HUES6 (cell line): ENCODE measurements at regions not wholly inside any gene's neighbourhood (a gene's known extent, or its start where the extent isn't known, plus 50 kb on each side); places are given as distances from the start of the nearest gene placed in this dataset.

Experiments used
- H3K27ac ChIP-seq: 2 replicates; pipeline ENCODE4 v1.7.0; 2013; ENCODE audit warnings: low read depth, mild to moderate bottlenecking, low read length, inconsistent platforms
- H3K27me3 ChIP-seq: 2 replicates; pipeline ENCODE4 v1.6.1; 2013; ENCODE audit warnings: low read length; ENCODE audit not compliant: control insufficient read depth, insufficient read depth
- H3K36me3 ChIP-seq: 2 replicates; pipeline ENCODE4 v1.6.1; 2013; ENCODE audit warnings: low read length; ENCODE audit not compliant: control insufficient read depth, insufficient read depth
- H3K4me1 ChIP-seq: 2 replicates; pipeline ENCODE4 v1.6.1; 2013; ENCODE audit warnings: low read length; ENCODE audit not compliant: control insufficient read depth, insufficient read depth
- H3K4me3 ChIP-seq: 2 replicates; pipeline ENCODE4 v1.5.1; 2013; ENCODE audit warnings: low read depth, low read length
- H3K9ac ChIP-seq: one replicate; pipeline ENCODE4 v1.6.1; 2013; ENCODE audit warnings: mild to moderate bottlenecking, low read length
- H3K9me3 ChIP-seq: 2 replicates; pipeline ENCODE4 v1.6.1; 2013; ENCODE audit warnings: low read depth, low read length; ENCODE audit not compliant: control insufficient read depth, insufficient read depth

- Histone ChIP-seq H3K4me1 (peaks cover 7% of the 10 kb centered on the region; the same call in 1 of the 2 replicates), H3K27ac (no peak overlapping the region)
Observed at GRCh38 chr4:84058201-84058600, 440.9 kb downstream of the NKX6-1 start.

DNA sequence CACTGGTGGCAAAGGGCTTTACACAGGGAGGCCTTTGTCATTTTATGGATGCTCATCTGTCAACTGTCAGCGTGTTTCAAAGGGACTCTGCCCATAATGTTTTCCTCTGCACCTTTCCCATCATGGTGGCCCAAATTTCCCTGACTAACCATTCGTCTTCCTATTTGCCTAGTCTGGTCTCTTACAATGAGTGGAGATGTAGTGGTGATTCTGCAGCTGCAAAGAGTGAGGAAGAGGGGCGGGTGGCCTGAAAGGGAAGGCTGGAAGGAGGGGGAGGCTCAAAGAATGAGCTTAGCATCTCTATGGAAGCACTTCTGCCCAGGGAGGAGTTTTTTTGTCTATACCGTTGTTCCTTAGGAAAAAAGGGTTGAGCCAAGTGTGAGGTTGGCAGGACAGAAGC lies 447.5 kb downstream of the NKX6-1 start:
- Histone ChIP-seq H3K9ac (no peak overlapping the region), H3K27me3 (no peaks in the 10 kb centered on the region), H3K4me1 (peaks cover 22% of the 10 kb centered on the region), H3K36me3 (no peaks in the 10 kb centered on the region), H3K27ac (no peak overlapping the region), H3K9me3 (no peaks in the 10 kb centered on the region), H3K4me3 (no peak overlapping the region)

More at GRCh38 chr4:84058201-84058600, 440.9 kb downstream of the NKX6-1 start:
- no peak overlapping the region for H3K4me3 ChIP-seq
- H3K27me3 ChIP-seq = no peaks in the 10 kb centered on the region
- no peak overlapping the region for H3K9ac ChIP-seq
- H3K9me3 ChIP-seq = no peaks in the 10 kb centered on the region
- no peaks in the 10 kb centered on the region for H3K36me3 ChIP-seq

DNA sequence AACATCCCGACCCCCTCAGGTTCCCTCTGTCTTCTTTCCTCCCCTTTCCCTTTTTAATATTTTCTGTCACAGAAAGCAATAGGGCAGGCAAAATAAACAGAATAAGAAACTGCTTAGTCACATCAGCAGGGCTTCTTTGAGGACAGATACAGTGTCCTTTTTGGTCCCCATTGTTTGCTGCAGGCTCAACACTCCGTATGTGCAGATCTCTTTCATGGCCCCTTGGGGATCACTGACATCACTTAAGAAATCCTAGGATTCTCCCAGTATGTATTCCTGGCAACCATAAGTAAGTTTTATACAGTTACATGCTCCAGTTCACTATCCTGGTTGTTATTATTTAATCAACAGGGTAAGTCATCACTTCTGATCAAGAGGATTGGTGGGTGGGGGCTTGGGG lies 448.0 kb downstream of the NKX6-1 start:
- no peaks in the 10 kb centered on the region for H3K27me3 ChIP-seq
- no peaks in the 10 kb centered on the region for H3K36me3 ChIP-seq
- peak overlapping the region; percentile 10; the same call in 1 of the 2 replicates for H3K27ac ChIP-seq
- H3K9ac ChIP-seq = no peak overlapping the region
- H3K4me3 ChIP-seq = no peak overlapping the region
- H3K4me1 ChIP-seq = peaks cover 22% of the 10 kb centered on the region
- H3K9me3 ChIP-seq = no peaks in the 10 kb centered on the region

- peak overlapping the region; percentile 16 for H3K9ac ChIP-seq
- H3K27me3 ChIP-seq = no peaks in the 10 kb centered on the region
- H3K27ac ChIP-seq = peak overlapping the region; percentile 10; the same call in 1 of the 2 replicates
- peaks cover 22% of the 10 kb centered on the region for H3K4me1 ChIP-seq
- no peaks in the 10 kb centered on the region for H3K36me3 ChIP-seq
- H3K4me3 ChIP-seq = no peak overlapping the region
- H3K9me3 ChIP-seq = no peaks in the 10 kb centered on the region
Observed at GRCh38 chr4:84050015-84050414, 449.1 kb downstream of the NKX6-1 start.

DNA sequence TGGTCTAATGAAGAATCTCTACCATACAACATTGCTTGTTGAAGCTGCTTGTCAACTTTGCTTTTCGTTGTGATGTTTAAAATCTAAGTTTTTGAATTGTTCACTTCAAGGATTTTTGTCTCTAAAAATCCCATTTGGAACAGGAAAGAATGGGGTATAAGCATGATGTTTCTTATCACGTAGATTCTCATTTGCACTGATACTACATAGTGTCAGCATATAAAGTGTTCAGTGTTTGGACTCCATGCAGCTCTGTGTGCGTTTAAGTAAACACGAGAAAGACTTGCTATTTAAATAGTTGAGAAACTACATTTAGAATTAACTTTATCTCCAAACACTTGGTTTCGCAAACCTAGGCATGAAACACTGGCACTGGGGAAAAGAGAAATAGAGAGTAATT lies 452.5 kb downstream of the NKX6-1 start:
- Histone ChIP-seq H3K27me3 (no peaks in the 10 kb centered on the region), H3K9me3 (no peaks in the 10 kb centered on the region), H3K36me3 (no peaks in the 10 kb centered on the region), H3K9ac (no peak overlapping the region), H3K27ac (no peak overlapping the region), H3K4me1 (peaks cover 16% of the 10 kb centered on the region), H3K4me3 (no peak overlapping the region)

GRCh38 chr4:84041426-84041825 lies 457.7 kb downstream of the NKX6-1 start:
- no peak overlapping the region for H3K4me3 ChIP-seq
- no peaks in the 10 kb centered on the region for H3K4me1 ChIP-seq
- no peaks in the 10 kb centered on the region for H3K27me3 ChIP-seq
- no peaks in the 10 kb centered on the region for H3K36me3 ChIP-seq
- no peaks in the 10 kb centered on the region for H3K9me3 ChIP-seq
- H3K9ac ChIP-seq = no peak overlapping the region
- H3K27ac ChIP-seq = no peak overlapping the region

GRCh38 chr4:84035568-84035967 lies 463.5 kb downstream of the NKX6-1 start:
- H3K9ac ChIP-seq = no peak overlapping the region
- H3K4me3 ChIP-seq = no peak overlapping the region
- H3K9me3 ChIP-seq = no peaks in the 10 kb centered on the region
- H3K27me3 ChIP-seq = no peaks in the 10 kb centered on the region
- H3K36me3 ChIP-seq = no peaks in the 10 kb centered on the region
- no peak overlapping the region for H3K27ac ChIP-seq
- H3K4me1 ChIP-seq = no peaks in the 10 kb centered on the region

DNA sequence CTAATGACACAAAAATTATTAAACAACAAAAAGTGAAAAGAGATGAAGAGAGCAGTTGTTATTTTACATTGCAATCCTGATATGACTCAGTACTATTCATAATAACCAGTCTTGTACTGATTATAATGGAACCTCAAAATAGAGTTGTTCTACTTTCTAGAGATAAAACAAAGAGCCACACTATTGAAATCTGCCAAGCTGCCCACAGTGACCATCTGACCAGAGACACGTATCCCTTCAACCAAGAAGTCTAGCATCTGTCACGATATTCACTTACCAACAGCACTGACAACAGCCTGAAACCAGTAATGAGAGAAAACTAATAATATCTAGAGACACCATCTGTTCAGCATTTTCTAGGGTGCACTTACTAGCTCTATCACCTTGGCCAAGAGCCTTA lies 466.7 kb downstream of the NKX6-1 start:
- Histone ChIP-seq H3K27ac (no peak overlapping the region), H3K9ac (no peak overlapping the region), H3K4me1 (no peaks in the 10 kb centered on the region), H3K36me3 (no peaks in the 10 kb centered on the region), H3K9me3 (no peaks in the 10 kb centered on the region), H3K4me3 (no peak overlapping the region), H3K27me3 (no peaks in the 10 kb centered on the region)

DNA sequence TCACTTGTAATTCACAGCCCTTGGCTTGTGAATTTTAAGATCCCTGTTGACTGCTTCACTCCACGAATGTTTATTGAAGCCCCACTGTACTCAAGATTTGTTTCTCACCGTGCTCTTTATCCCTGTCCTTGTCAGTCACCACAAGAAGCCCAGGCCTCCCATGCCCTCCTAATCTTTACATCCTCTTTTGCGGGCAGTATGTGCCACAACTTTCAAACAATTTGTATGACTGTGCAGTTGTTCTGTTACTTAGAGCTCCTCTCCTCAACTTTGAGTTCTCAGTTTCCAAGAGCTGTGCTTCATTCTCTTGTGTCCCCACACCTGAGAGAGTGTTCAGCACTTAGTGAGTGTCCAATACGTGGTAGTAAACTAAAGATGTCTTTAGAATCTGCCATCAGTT lies 467.7 kb downstream of the NKX6-1 start:
- H3K4me3 ChIP-seq = no peak overlapping the region
- no peaks in the 10 kb centered on the region for H3K27me3 ChIP-seq
- no peaks in the 10 kb centered on the region for H3K9me3 ChIP-seq
- no peak overlapping the region for H3K27ac ChIP-seq
- no peaks in the 10 kb centered on the region for H3K4me1 ChIP-seq
- no peak overlapping the region for H3K9ac ChIP-seq
- H3K36me3 ChIP-seq = no peaks in the 10 kb centered on the region

DNA sequence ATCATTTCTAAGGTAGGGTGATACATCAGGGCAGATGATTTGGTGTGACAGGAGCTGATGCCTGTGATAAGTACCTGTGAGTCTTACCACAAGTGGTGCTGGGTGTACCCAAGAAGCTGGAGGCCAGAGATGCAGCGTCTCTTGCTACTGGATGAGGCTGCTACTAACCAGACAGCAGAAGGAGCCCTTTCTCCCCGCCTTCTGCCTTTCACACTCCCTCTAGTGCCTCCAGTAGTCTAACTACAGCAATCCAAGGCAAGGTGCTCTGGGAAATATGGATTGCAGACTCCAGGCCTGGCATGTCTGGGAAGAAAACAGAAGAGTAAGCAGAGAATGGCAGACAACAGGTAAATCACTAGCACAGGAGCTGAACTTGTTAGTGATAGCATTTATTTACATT lies 470.8 kb downstream of the NKX6-1 start:
- Histone ChIP-seq H3K4me1 (no peaks in the 10 kb centered on the region), H3K27ac (no peak overlapping the region), H3K36me3 (no peaks in the 10 kb centered on the region), H3K9me3 (no peaks in the 10 kb centered on the region), H3K9ac (no peak overlapping the region), H3K4me3 (no peak overlapping the region), H3K27me3 (no peaks in the 10 kb centered on the region)

GRCh38 chr4:84024405-84024804 lies 474.7 kb downstream of the NKX6-1 start:
- Histone ChIP-seq H3K4me3 (no peak overlapping the region), H3K9me3 (no peaks in the 10 kb centered on the region), H3K27me3 (no peaks in the 10 kb centered on the region), H3K9ac (no peak overlapping the region), H3K4me1 (no peaks in the 10 kb centered on the region), H3K36me3 (no peaks in the 10 kb centered on the region), H3K27ac (no peak overlapping the region)

DNA sequence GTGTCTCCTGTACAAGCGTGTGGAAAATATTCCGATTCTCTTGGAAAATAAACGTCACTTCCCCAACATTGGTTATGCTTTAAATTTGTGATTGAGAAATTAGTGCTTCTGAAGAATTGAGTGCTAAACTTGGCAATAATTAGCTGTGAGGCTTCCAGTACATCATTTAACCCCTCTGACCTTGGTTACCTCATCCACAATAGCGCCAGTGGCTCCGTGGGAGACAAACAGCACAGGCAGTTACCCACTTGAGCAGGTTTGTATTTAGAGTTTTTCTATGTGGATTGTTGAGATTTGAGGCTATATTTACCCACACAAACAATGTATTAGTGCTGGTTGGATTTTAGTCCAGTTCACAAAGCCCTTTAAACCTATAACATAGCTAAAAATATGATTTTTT lies 476.5 kb downstream of the NKX6-1 start:
- no peaks in the 10 kb centered on the region for H3K9me3 ChIP-seq
- no peaks in the 10 kb centered on the region for H3K36me3 ChIP-seq
- no peak overlapping the region for H3K4me3 ChIP-seq
- H3K27me3 ChIP-seq = no peaks in the 10 kb centered on the region
- H3K9ac ChIP-seq = no peak overlapping the region
- no peaks in the 10 kb centered on the region for H3K4me1 ChIP-seq
- H3K27ac ChIP-seq = no peak overlapping the region
